H1 (cell line): ENCODE measurements at regions not wholly inside any gene's neighbourhood (a gene's known extent, or its start where the extent isn't known, plus 50 kb on each side); places are given as distances from the start of the nearest gene placed in this dataset.

ENCODE experiments used
- CTCF ChIA-PET: fragments of 300-600 bp; sonication (Branson Sonifier 250); formaldehyde crosslinking; loops from one replicate; lab custom pipeline; 2021; ENCODE audit not compliant: partially characterized antibody; lab: Charles Lee
- POLR2A ChIA-PET: fragments of 300-600 bp; sonication (Branson Sonifier 250); formaldehyde crosslinking; loops from one replicate; lab custom pipeline; 2021; ENCODE audit warnings: inconsistent platforms; ENCODE audit not compliant: partially characterized antibody; lab: Charles Lee
- DNase-seq, 2 experiments: peaks; one replicate each; pipeline versions ENCODE4 v3.0.0 to v3.0.0-alpha.2; 2010 to 2022; ENCODE audit warnings: low spot score in 2 of 2, low read depth in 1 of 2, mixed read lengths in 1 of 2
- FAIRE-seq: peaks from 2 replicates; lab custom pipeline; 2011; peaks lifted over from hg19 to GRCh38; lab: Jason Lieb, UNC
- H2AFZ ChIP-seq: 2 replicates; pipeline ENCODE4 v1.8.1; 2012; ENCODE audit warnings: low read length, inconsistent platforms
- H2AK5ac ChIP-seq: 2 replicates; pipeline ENCODE4 v1.6.1; 2013; ENCODE audit warnings: low read depth, low read length
- H2BK120ac ChIP-seq: replicated peaks from 2 replicates; pipeline ENCODE3; 2013; ENCODE audit warnings: low read depth, low read length, inconsistent platforms
- H2BK12ac ChIP-seq: 2 replicates; pipeline ENCODE4 v1.6.1; 2013; ENCODE audit warnings: low read depth, low read length
- H2BK15ac ChIP-seq: 2 replicates; pipeline ENCODE4 v1.6.1; 2013; ENCODE audit warnings: low read length
- H2BK20ac ChIP-seq: 2 replicates; pipeline ENCODE4 v1.6.1; 2013; ENCODE audit warnings: low read length
- H2BK5ac ChIP-seq: 2 replicates; pipeline ENCODE4 v1.6.1; 2013; ENCODE audit warnings: low read depth, low read length
- H3K14ac ChIP-seq: 2 replicates; pipeline ENCODE4 v1.6.1; 2013; ENCODE audit warnings: inconsistent platforms; ENCODE audit not compliant: insufficient read length
- H3K18ac ChIP-seq: 2 replicates; pipeline ENCODE4 v1.6.1; 2013; ENCODE audit warnings: low read length; ENCODE audit errors: extremely low read depth
- H3K23ac ChIP-seq: 2 replicates; pipeline ENCODE4 v1.6.1; 2013; ENCODE audit warnings: inconsistent platforms; ENCODE audit not compliant: insufficient read length
- H3K23me2 ChIP-seq: 2 replicates; pipeline ENCODE4 v1.6.1; 2013; ENCODE audit warnings: low read depth, low read length
- H3K27ac ChIP-seq: 2 replicates; pipeline ENCODE4 v1.6.1; 2011; ENCODE audit warnings: low read depth, low read length, inconsistent platforms
- H3K27me3 ChIP-seq, 4 experiments: replicated peaks in 1 of 4; 1 replicate in 1 of 4; 2 replicates in 3 of 4; pipeline versions ENCODE4 v1.6.1 to v1.8.1; 2011 to 2013; ENCODE audit warnings: low read length in 3 of 4, mild to moderate bottlenecking in 3 of 4, inconsistent platforms in 2 of 4, mixed read lengths in 2 of 4, moderate library complexity in 1 of 4; ENCODE audit not compliant: control insufficient read depth in 3 of 4, insufficient read depth in 3 of 4; ENCODE audit errors: extremely low read depth in 1 of 4
- H3K36me3 ChIP-seq, 4 experiments: 2 replicates each; pipeline versions ENCODE4 v1.6.1 to v1.8.1; 2011 to 2013; ENCODE audit warnings: mild to moderate bottlenecking in 4 of 4, low read length in 3 of 4, moderate library complexity in 2 of 4, control low read depth in 1 of 4, inconsistent platforms in 1 of 4; ENCODE audit not compliant: insufficient read depth in 4 of 4, control insufficient read depth in 2 of 4
- H3K4ac ChIP-seq: replicated peaks from 2 replicates; pipeline ENCODE3; 2013; ENCODE audit warnings: low read length, low read depth, mixed read lengths, inconsistent platforms; ENCODE audit not compliant: insufficient read length
- H3K4me1 ChIP-seq, 4 experiments: replicated peaks in 1 of 4; 1 replicate in 1 of 4; 2 replicates in 3 of 4; pipeline versions ENCODE4 v1.6.1 to v1.8.1; 2011 to 2013; ENCODE audit warnings: low read length in 3 of 4, inconsistent platforms in 2 of 4, mixed read lengths in 1 of 4; ENCODE audit not compliant: insufficient read depth in 4 of 4, control insufficient read depth in 3 of 4
- H3K4me2 ChIP-seq, 2 experiments: 2 replicates each; pipeline versions ENCODE4 v1.6.1 to v1.8.1; 2011 to 2013; ENCODE audit warnings: low read depth in 2 of 2, low read length in 2 of 2, control low read depth in 1 of 2, inconsistent platforms in 1 of 2, mild to moderate bottlenecking in 1 of 2; ENCODE audit not compliant: insufficient read depth in 1 of 2
- H3K4me3 ChIP-seq, 4 experiments: fragments of 200-600, 300-600 bp in 1 of 4; sonication (generic), shearing (Covaris generic), sonication (Bioruptor Twin) in 1 of 4; 2 replicates each; pipeline versions ENCODE4 v1.5.1 to v1.8.1; 2011 to 2016; ENCODE audit warnings: low read length in 4 of 4, low read depth in 3 of 4, control low read depth in 2 of 4, inconsistent platforms in 2 of 4, mild to moderate bottlenecking in 2 of 4, mixed read lengths in 1 of 4, moderate library complexity in 1 of 4; ENCODE audit not compliant: insufficient read depth in 2 of 4; ENCODE audit errors: extremely low read depth in 1 of 4
- H3K56ac ChIP-seq: replicated peaks from 2 replicates; pipeline ENCODE3; 2013; ENCODE audit warnings: low read depth, mild to moderate bottlenecking, mixed read lengths, low read length, inconsistent platforms; ENCODE audit not compliant: insufficient read length
- H3K79me1 ChIP-seq: 2 replicates; pipeline ENCODE4 v1.6.1; 2013; ENCODE audit warnings: low read depth, low read length, control low read depth
- H3K79me2 ChIP-seq, 2 experiments: 2 replicates each; pipeline versions ENCODE4 v1.6.1 to v1.8.1; 2012 to 2013; ENCODE audit warnings: low read length in 2 of 2, mild to moderate bottlenecking in 2 of 2, inconsistent platforms in 1 of 2; ENCODE audit not compliant: insufficient read depth in 2 of 2, control insufficient read depth in 1 of 2
- H3K9ac ChIP-seq, 4 experiments: replicated peaks in 1 of 4; 1 replicate in 1 of 4; 2 replicates in 3 of 4; pipeline versions ENCODE4 v1.6.1 to v1.8.1; 2011 to 2013; ENCODE audit warnings: low read depth in 3 of 4, low read length in 3 of 4, control low read depth in 2 of 4, mild to moderate bottlenecking in 2 of 4, moderate library complexity in 2 of 4, inconsistent platforms in 1 of 4; ENCODE audit errors: extremely low read depth in 1 of 4
- H3K9me3 ChIP-seq, 2 experiments: 2 replicates each; pipeline versions ENCODE4 v1.6.1 to v1.8.1; 2012 to 2013; ENCODE audit warnings: mild to moderate bottlenecking in 2 of 2, moderate library complexity in 2 of 2, control low read depth in 1 of 2, inconsistent platforms in 1 of 2, low read depth in 1 of 2, low read length in 1 of 2, mixed read lengths in 1 of 2; ENCODE audit not compliant: insufficient read depth in 2 of 2
- H4K20me1 ChIP-seq, 2 experiments: replicated peaks in 1 of 2; 2 replicates each; pipeline versions ENCODE3 to v1.8.1; 2011 to 2013; ENCODE audit warnings: inconsistent platforms in 2 of 2, low read length in 2 of 2, mild to moderate bottlenecking in 1 of 2; ENCODE audit not compliant: insufficient read depth in 2 of 2, control insufficient read depth in 1 of 2
- H4K5ac ChIP-seq: 2 replicates; pipeline ENCODE4 v1.6.1; 2013; ENCODE audit warnings: low read length, low read depth, mixed read lengths, inconsistent platforms; ENCODE audit not compliant: insufficient read length
- H4K8ac ChIP-seq: 2 replicates; pipeline ENCODE4 v1.8.0; 2013; ENCODE audit warnings: mild to moderate bottlenecking, moderate library complexity, low read length, inconsistent platforms; ENCODE audit not compliant: insufficient read depth; ENCODE audit errors: extremely low read depth
- H4K91ac ChIP-seq: replicated peaks from 2 replicates; pipeline ENCODE3; 2013; ENCODE audit warnings: low read length, mixed read lengths, inconsistent platforms; ENCODE audit not compliant: insufficient read length
- BACH1 ChIP-seq: IDR thresholded peaks from 2 replicates; pipeline ENCODE4 v1.6.1; 2012; ENCODE audit warnings: low read length, improper control_type of control experiment
- CBX8 ChIP-seq: fragments of 300-800, 300-1000 bp; sonication (generic); IDR thresholded peaks from 2 replicates; pipeline ENCODE4 v1.7.1; 2016; ENCODE audit warnings: low read depth, low read length, borderline replicate concordance
- CEBPB ChIP-seq: IDR thresholded peaks from 2 replicates; pipeline ENCODE4 v1.6.1; 2012; ENCODE audit warnings: low read depth, low read length
- CHD1 ChIP-seq: IDR thresholded peaks from 2 replicates; pipeline ENCODE4 v1.6.1; 2012; ENCODE audit warnings: low read depth, low read length, improper control_type of control experiment
- GABPA ChIP-seq: IDR thresholded peaks from 2 replicates; pipeline ENCODE4 v1.6.1; 2011; ENCODE audit warnings: mild to moderate bottlenecking, low read length, moderate library complexity, borderline replicate concordance; ENCODE audit not compliant: insufficient read depth
- KDM1A ChIP-seq: fragments of 200-600, 300-600 bp; sonication (generic); IDR thresholded peaks from 2 replicates; pipeline ENCODE4 v1.7.1; 2016; ENCODE audit warnings: mild to moderate bottlenecking, low read length, borderline replicate concordance
- KDM5A ChIP-seq: fragments of 200-600 bp; IDR thresholded peaks from 2 replicates; pipeline ENCODE4 v1.7.1; 2012; ENCODE audit warnings: mild to moderate bottlenecking, low read length, inconsistent platforms, mixed read lengths
- NANOG ChIP-seq: IDR thresholded peaks from 2 replicates; pipeline ENCODE4 v1.6.1; 2011; ENCODE audit warnings: low read length, low read depth, mild to moderate bottlenecking, inconsistent platforms; ENCODE audit not compliant: insufficient read depth, poor library complexity, severe bottlenecking
- POLR2A ChIP-seq, 2 experiments: IDR thresholded peaks; 1 replicate in 1 of 2; 2 replicates in 1 of 2; pipeline ENCODE4 v1.6.1; 2011; ENCODE audit warnings: low read depth in 2 of 2, low read length in 2 of 2, mild to moderate bottlenecking in 2 of 2; ENCODE audit errors: control extremely low read depth in 1 of 2
- POLR2AphosphoS5 ChIP-seq: IDR thresholded peaks from 2 replicates; pipeline ENCODE4 v1.6.1; 2011; ENCODE audit warnings: low read depth, low read length
- POU5F1 ChIP-seq: IDR thresholded peaks from 2 replicates; pipeline ENCODE4 v1.6.1; 2011; ENCODE audit warnings: low read depth, mild to moderate bottlenecking, low read length, moderate library complexity
- RNF2 ChIP-seq: fragments of 200-900, 300-1000 bp; sonication (generic); IDR thresholded peaks from 2 replicates; pipeline ENCODE4 v1.7.1; 2016; ENCODE audit warnings: borderline replicate concordance, low read depth, mild to moderate bottlenecking, antibody characterized with exemption, low read length; ENCODE audit not compliant: poor library complexity, severe bottlenecking; ENCODE audit errors: missing control alignments
- TCF12 ChIP-seq: IDR thresholded peaks from 2 replicates; pipeline ENCODE4 v1.6.1; 2011; ENCODE audit warnings: low read depth, mild to moderate bottlenecking, low read length
- WGBS, 2 experiments: shearing (Covaris generic) in 1 of 2; methylation state at CpG; one replicate each; pipeline versions ENCODE4 v1.1.6 to v1.1.7; 2013 to 2015; ENCODE audit warnings: low lambda C conversion rate in 2 of 2, mixed read lengths in 2 of 2, inconsistent platforms in 1 of 2, low coverage in 1 of 2, missing lambda C conversion rate in 1 of 2; ENCODE audit not compliant: insufficient replicate concordance in 2 of 2, insufficient coverage in 1 of 2, insufficient read length in 1 of 2; ENCODE audit errors: extremely low coverage in 1 of 2, missing lambda C conversion rate in 1 of 2; 5-methylcytosine and 5-hydroxymethylcytosine counted together
- TF ChIP-seq, protein P1 (sequence below): IDR thresholded peaks from 2 replicates; pipeline ENCODE4 v1.6.1; 2012; ENCODE audit warnings: low read length, inconsistent platforms

- no peak overlapping the region for H4K5ac ChIP-seq
- H3K4me3 ChIP-seq, result no peak overlapping the region
- no peaks in the 10 kb centered on the region for H3K79me2 ChIP-seq
- no peak overlapping the region for H2AK5ac ChIP-seq
- no peak overlapping the region for H4K8ac ChIP-seq
- H3K14ac ChIP-seq, result no peak overlapping the region
- ChIA-PET CTCF (interaction anchor here (0.7 to 1.3 kb wide), 2 partner anchors 10 to 1958 kb away, joined by 3 read pairs; no protein-coding TSS in a partner anchor), POLR2A (no interaction called here)
- no peak for FAIRE-seq
- H3K4me2 ChIP-seq, result no peak overlapping the region
- no peak overlapping the region for H2BK5ac ChIP-seq
- H2BK12ac ChIP-seq, result no peak overlapping the region
- H2BK20ac ChIP-seq, result no peak overlapping the region
- H3K36me3 ChIP-seq, result no peaks in the 10 kb centered on the region
- H3K23me2 ChIP-seq, result no peaks in the 10 kb centered on the region
- H3K23ac ChIP-seq, result no peak overlapping the region
- no peaks in the 10 kb centered on the region for H3K9me3 ChIP-seq
- H4K91ac ChIP-seq, result no peak overlapping the region
- H3K56ac ChIP-seq, result no peak overlapping the region
- no peak for DNase-seq
- no peak overlapping the region for H3K9ac ChIP-seq
- H3K4me1 ChIP-seq, result no peaks in the 10 kb centered on the region
- no peak overlapping the region for H3K18ac ChIP-seq
- 96% methylated on average over 3 of the region's 3 CpGs; no CpG with 5 or more reads in 1 of the 2 experiments for WGBS, 2 experiments
- H3K27ac ChIP-seq, result no peak overlapping the region
- no peaks in the 10 kb centered on the region for H4K20me1 ChIP-seq
- no peak overlapping the region for H2AFZ ChIP-seq
- no peaks in the 10 kb centered on the region for H3K79me1 ChIP-seq
- no peaks in the 10 kb centered on the region for H3K27me3 ChIP-seq
- H2BK15ac ChIP-seq, result no peak overlapping the region
- no peak overlapping the region for H2BK120ac ChIP-seq
- no peak overlapping the region for H3K4ac ChIP-seq
- TF ChIP-seq CBX8 (no peak), CEBPB (no peak), NANOG (no peak), KDM1A (no peak), POLR2A (IDR thresholded peaks at IDR 0.05; ENCODE audit: control extremely low read depth in 1 of 2, low read depth in 2 of 2, low read length in 2 of 2) (no peak), TCF12 (no peak), BACH1 (no peak), KDM5A (no peak), POU5F1 (no peak), GABPA (no peak), RNF2 (no peak), CHD1 (no peak), POLR2AphosphoS5 (no peak)
- TF ChIP-seq, protein P1, sequence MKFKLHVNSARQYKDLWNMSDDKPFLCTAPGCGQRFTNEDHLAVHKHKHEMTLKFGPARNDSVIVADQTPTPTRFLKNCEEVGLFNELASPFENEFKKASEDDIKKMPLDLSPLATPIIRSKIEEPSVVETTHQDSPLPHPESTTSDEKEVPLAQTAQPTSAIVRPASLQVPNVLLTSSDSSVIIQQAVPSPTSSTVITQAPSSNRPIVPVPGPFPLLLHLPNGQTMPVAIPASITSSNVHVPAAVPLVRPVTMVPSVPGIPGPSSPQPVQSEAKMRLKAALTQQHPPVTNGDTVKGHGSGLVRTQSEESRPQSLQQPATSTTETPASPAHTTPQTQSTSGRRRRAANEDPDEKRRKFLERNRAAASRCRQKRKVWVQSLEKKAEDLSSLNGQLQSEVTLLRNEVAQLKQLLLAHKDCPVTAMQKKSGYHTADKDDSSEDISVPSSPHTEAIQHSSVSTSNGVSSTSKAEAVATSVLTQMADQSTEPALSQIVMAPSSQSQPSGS, result no peak
Observed at GRCh38 chr2:166675553-166675952, 181.5 kb upstream of the SCN7A start.
